ENCODE measurements at regions not wholly inside any gene's neighbourhood (a gene's known extent, or its start where the extent isn't known, plus 50 kb on each side); places are given as distances from the start of the nearest gene placed in this dataset.

DNA sequence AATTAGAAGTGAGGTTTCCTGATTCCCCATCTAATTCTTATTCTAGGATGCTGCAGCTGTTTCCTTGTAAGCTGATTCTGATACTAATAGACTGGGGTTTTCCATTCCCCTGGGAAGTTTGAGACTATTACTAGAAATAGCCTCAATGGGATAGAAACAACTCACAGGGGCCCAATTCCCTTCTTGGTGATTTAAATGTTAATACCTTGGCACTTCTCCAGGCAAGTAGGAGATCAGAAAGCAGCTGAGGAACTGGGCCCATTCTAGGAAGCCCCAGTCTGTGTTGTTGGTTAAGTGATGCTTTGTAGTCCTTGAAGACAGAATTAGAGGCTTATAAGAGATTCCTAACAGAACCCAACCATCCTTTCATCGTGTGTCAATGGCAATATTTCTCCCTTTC, 407.0 kb upstream of the SEL1L start:
- TF ChIP-seq EZH2 (IDR thresholded peaks at IDR 0.05; ENCODE audit: insufficient read depth, poor library complexity, severe bottlenecking) (no peak), EZH2phosphoT487 (IDR thresholded peaks at IDR 0.05; ENCODE audit: insufficient read depth, low read depth) (no peak)
